ENCODE measurements at regions not wholly inside any gene's neighbourhood (a gene's known extent, or its start where the extent isn't known, plus 50 kb on each side); places are given as distances from the start of the nearest gene placed in this dataset.

DNA sequence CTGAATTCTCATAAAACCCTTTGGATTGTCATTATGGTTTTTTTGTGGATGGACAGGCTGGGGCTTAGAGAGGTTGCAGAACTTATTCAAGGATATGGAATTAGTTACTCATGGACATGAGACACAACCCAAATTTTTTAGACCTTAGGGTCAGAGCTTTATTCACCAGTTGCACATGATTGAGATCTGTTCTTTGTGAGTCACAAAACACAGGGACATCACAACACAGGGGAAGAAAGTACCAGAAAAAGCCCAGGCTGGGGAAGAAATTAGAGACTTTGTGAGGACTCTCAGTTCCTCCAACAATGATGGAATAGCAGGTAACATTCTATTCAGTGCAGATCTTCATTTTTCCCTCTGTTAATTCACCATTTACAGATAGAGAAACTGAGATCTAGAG lies 602.4 kb upstream of the CPEB2 start:
- Histone ChIP-seq H4K20me1 (replicated peaks; ENCODE audit: insufficient read depth) (no peaks in the 10 kb centered on the region), H3F3A (replicated peaks; ENCODE audit: low read depth) (no peaks in the 10 kb centered on the region), H3K4me1 (ENCODE audit: insufficient read depth) (peaks cover 9% of the 10 kb centered on the region; the same call in 1 of the 2 replicates), H3K79me2 (replicated peaks; ENCODE audit: insufficient read depth) (no peaks in the 10 kb centered on the region), H2AFZ (no peak overlapping the region), H3K27me3 (ENCODE audit: insufficient read depth) (no peaks in the 10 kb centered on the region), H3K4me3 (no peak overlapping the region), H3K36me3 (ENCODE audit: insufficient read depth) (no peaks in the 10 kb centered on the region), H3K4me2 (no peak overlapping the region), H3K27ac (ENCODE audit: low read depth) (no peak overlapping the region), H3K9me2 (ENCODE audit: insufficient read depth) (peaks cover 11% of the 10 kb centered on the region; the same call in 1 of the 2 replicates)
- Mint-ChIP-seq H3K9me3 (peaks cover 21% of the 10 kb centered on the region), H3K36me3 (ENCODE audit: low read depth) (peaks cover 17% of the 10 kb centered on the region), H3K4me3 (no peak overlapping the region), H3K4me1 (peaks cover 18% of the 10 kb centered on the region), H3K27ac (no peak overlapping the region), H3K27me3 (ENCODE audit: insufficient read depth, low read depth, poor library complexity) (peaks cover 4% of the 10 kb centered on the region)
- no peak for DNase-seq (ENCODE audit: low spot score)
- no peak for ATAC-seq
- no peak for TF ChIP-seq ZNF331 (CRISPR knock-in tag; IDR thresholded peaks at IDR 0.05; ENCODE audit: low read depth)
- TF ChIP-seq, protein P1, sequence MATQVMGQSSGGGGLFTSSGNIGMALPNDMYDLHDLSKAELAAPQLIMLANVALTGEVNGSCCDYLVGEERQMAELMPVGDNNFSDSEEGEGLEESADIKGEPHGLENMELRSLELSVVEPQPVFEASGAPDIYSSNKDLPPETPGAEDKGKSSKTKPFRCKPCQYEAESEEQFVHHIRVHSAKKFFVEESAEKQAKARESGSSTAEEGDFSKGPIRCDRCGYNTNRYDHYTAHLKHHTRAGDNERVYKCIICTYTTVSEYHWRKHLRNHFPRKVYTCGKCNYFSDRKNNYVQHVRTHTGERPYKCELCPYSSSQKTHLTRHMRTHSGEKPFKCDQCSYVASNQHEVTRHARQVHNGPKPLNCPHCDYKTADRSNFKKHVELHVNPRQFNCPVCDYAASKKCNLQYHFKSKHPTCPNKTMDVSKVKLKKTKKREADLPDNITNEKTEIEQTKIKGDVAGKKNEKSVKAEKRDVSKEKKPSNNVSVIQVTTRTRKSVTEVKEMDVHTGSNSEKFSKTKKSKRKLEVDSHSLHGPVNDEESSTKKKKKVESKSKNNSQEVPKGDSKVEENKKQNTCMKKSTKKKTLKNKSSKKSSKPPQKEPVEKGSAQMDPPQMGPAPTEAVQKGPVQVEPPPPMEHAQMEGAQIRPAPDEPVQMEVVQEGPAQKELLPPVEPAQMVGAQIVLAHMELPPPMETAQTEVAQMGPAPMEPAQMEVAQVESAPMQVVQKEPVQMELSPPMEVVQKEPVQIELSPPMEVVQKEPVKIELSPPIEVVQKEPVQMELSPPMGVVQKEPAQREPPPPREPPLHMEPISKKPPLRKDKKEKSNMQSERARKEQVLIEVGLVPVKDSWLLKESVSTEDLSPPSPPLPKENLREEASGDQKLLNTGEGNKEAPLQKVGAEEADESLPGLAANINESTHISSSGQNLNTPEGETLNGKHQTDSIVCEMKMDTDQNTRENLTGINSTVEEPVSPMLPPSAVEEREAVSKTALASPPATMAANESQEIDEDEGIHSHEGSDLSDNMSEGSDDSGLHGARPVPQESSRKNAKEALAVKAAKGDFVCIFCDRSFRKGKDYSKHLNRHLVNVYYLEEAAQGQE (IDR thresholded peaks at IDR 0.05; ENCODE audit: unreplicated experiment) = no peak
- no peak for TF ChIP-seq ZNF462 (CRISPR knock-in tag; IDR thresholded peaks at IDR 0.05)
- no peak for TF ChIP-seq EZH2 (IDR thresholded peaks at IDR 0.05; ENCODE audit: low read depth, unreplicated experiment)
- TF ChIP-seq ZNF114 (CRISPR knock-in tag; IDR thresholded peaks at IDR 0.05) = no peak
- no peak for TF ChIP-seq JUNB (IDR thresholded peaks at IDR 0.05; ENCODE audit: unreplicated experiment)
- TF ChIP-seq POLR2AphosphoS5 (IDR thresholded peaks at IDR 0.05; ENCODE audit: low read depth) = no peak
- TF ChIP-seq EZH2phosphoT487 (IDR thresholded peaks at IDR 0.05; ENCODE audit: unreplicated experiment) = no peak
- TF ChIP-seq, protein P2, sequence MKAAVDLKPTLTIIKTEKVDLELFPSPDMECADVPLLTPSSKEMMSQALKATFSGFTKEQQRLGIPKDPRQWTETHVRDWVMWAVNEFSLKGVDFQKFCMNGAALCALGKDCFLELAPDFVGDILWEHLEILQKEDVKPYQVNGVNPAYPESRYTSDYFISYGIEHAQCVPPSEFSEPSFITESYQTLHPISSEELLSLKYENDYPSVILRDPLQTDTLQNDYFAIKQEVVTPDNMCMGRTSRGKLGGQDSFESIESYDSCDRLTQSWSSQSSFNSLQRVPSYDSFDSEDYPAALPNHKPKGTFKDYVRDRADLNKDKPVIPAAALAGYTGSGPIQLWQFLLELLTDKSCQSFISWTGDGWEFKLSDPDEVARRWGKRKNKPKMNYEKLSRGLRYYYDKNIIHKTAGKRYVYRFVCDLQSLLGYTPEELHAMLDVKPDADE (IDR thresholded peaks at IDR 0.05) = no peak
- TF ChIP-seq STAT1 (IDR thresholded peaks at IDR 0.05; ENCODE audit: unreplicated experiment) = no peak
- no peak for TF ChIP-seq NANOG (IDR thresholded peaks at IDR 0.05; ENCODE audit: borderline replicate concordance)
- no peak for TF ChIP-seq CREB1 (CRISPR knock-in tag; IDR thresholded peaks at IDR 0.05; ENCODE audit: low read depth)
- TF ChIP-seq CTCF (conservative IDR thresholded peaks at IDR 0.05; ENCODE audit: low read depth in 2 of 2) = no peak

All from GM23338 (cell line).